Endothelial cell of umbilical vein (primary cell): ENCODE measurements at regions not wholly inside any gene's neighbourhood (a gene's known extent, or its start where the extent isn't known, plus 50 kb on each side); places are given as distances from the start of the nearest gene placed in this dataset.

Experiments used
- CTCF ChIP-seq, 2 donors: IDR thresholded peaks; 1 replicate in 1 of 2; 2 replicates in 1 of 2; pipeline ENCODE4 v1.5.1; 2011; ENCODE audit warnings: low read length in 2 of 2, mild to moderate bottlenecking in 2 of 2, moderate library complexity in 2 of 2, control low read depth in 1 of 2, inconsistent platforms in 1 of 2, low read depth in 1 of 2; ENCODE audit not compliant: insufficient read depth in 1 of 2; ENCODE audit errors: extremely low read depth in 1 of 2
- POLR2A ChIP-seq: IDR thresholded peaks from 2 replicates; pipeline ENCODE4 v1.6.1; 2012; ENCODE audit warnings: low read depth, mild to moderate bottlenecking, control low read depth, low read length
- POLR2AphosphoS5 ChIP-seq: IDR thresholded peaks from 2 replicates; pipeline ENCODE4 v1.6.1; 2012; ENCODE audit warnings: low read depth, mild to moderate bottlenecking, control low read depth, low read length, moderate library complexity; ENCODE audit not compliant: insufficient read depth
- TF ChIP-seq, protein P1 (sequence below): IDR thresholded peaks from 2 replicates; pipeline ENCODE4 v1.6.1; 2011; ENCODE audit not compliant: insufficient read depth, insufficient read length

DNA sequence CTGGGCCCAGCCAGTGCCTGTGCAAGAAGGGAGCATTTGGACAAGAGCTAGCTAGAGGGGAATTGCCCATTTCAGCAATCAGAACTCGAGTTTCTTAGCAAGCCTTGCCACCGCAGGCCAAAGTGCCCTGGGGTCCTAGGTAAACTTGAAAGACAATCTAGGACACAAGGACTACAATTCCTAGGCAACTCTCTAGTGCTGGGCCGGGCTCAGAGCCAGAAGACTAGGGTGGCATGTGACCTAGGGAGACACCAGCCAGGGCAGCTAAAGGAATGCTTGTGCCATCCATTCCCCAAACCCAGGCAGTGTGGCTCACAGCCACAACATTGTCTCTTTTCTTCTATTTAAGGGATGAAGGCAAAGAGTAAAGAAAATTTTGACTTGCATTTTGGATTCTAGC is 205.0 kb downstream of the BMP4 start:
- TF ChIP-seq CTCF (IDR thresholded peaks at IDR 0.05; ENCODE audit: extremely low read depth in 1 of 2, insufficient read depth in 1 of 2, low read depth in 1 of 2, low read length in 2 of 2) (no peak), POLR2AphosphoS5 (no peak), POLR2A (no peak)
- TF ChIP-seq, protein P1, sequence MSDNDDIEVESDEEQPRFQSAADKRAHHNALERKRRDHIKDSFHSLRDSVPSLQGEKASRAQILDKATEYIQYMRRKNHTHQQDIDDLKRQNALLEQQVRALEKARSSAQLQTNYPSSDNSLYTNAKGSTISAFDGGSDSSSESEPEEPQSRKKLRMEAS = no peak
